Progenitor cell of endocrine pancreas (in vitro differentiated cells): ENCODE measurements at regions not wholly inside any gene's neighbourhood (a gene's known extent, or its start where the extent isn't known, plus 50 kb on each side); places are given as distances from the start of the nearest gene placed in this dataset.

Source experiments
- DNase-seq: peaks from one replicate; pipeline ENCODE4 v3.0.0; 2021; ENCODE audit warnings: low spot score; ENCODE audit not compliant: unreplicated experiment
- H3K27ac Mint-ChIP-seq: 2 replicates; pipeline ENCODE4 v1.8.0; 2021; ENCODE audit warnings: mild to moderate bottlenecking, moderate library complexity, mixed read lengths
- H3K27me3 Mint-ChIP-seq: 2 replicates; pipeline ENCODE4 v1.8.0; 2021; ENCODE audit warnings: mixed read lengths
- H3K36me3 Mint-ChIP-seq: 2 replicates; pipeline ENCODE4 v1.8.0; 2022; ENCODE audit warnings: mixed read lengths; ENCODE audit not compliant: insufficient read depth
- H3K4me1 Mint-ChIP-seq: 2 replicates; pipeline ENCODE4 v1.8.0; 2021; ENCODE audit warnings: low read depth, mixed read lengths
- H3K4me3 Mint-ChIP-seq: 2 replicates; pipeline ENCODE4 v1.8.0; 2021; ENCODE audit warnings: low read depth, mild to moderate bottlenecking, moderate library complexity, mixed read lengths
- H3K9me3 Mint-ChIP-seq: 2 replicates; pipeline ENCODE4 v1.8.0; 2021; ENCODE audit warnings: low read depth, mixed read lengths
- TF ChIP-seq, protein P1 (sequence below): fragments of 200-600 bp; sonication (generic); IDR thresholded peaks from one replicate; pipeline ENCODE4 v1.5.0; 2021; ENCODE audit warnings: antibody characterized with exemption, mild to moderate bottlenecking; ENCODE audit not compliant: unreplicated experiment

DNA sequence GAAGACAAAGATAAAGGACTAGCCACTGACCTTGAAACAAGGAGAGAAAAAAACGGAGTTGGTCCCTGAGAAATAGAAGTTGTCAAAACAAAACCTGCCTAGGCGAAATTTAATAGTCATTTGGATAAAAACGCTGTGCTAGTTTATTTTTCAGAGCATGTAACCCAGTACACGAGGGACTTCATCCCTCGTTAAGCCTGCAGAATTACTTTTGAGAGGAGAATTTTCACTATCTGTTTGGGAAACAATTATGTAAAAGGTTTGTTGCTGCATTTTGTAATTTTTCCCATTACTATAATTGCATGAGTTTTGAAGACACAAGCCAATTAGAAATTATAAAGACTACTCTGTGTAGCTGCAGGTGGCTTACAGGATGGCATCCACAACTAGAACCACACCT is 71.6 kb upstream of the MAP3K7 start:
- DNase-seq, result no peak
- Mint-ChIP-seq H3K4me1 (no peaks in the 10 kb centered on the region), H3K9me3 (no peaks in the 10 kb centered on the region), H3K36me3 (no peaks in the 10 kb centered on the region), H3K4me3 (no peak overlapping the region), H3K27ac (no peak overlapping the region), H3K27me3 (peaks cover 11% of the 10 kb centered on the region)
- TF ChIP-seq, protein P1, sequence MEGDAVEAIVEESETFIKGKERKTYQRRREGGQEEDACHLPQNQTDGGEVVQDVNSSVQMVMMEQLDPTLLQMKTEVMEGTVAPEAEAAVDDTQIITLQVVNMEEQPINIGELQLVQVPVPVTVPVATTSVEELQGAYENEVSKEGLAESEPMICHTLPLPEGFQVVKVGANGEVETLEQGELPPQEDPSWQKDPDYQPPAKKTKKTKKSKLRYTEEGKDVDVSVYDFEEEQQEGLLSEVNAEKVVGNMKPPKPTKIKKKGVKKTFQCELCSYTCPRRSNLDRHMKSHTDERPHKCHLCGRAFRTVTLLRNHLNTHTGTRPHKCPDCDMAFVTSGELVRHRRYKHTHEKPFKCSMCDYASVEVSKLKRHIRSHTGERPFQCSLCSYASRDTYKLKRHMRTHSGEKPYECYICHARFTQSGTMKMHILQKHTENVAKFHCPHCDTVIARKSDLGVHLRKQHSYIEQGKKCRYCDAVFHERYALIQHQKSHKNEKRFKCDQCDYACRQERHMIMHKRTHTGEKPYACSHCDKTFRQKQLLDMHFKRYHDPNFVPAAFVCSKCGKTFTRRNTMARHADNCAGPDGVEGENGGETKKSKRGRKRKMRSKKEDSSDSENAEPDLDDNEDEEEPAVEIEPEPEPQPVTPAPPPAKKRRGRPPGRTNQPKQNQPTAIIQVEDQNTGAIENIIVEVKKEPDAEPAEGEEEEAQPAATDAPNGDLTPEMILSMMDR, result no peak

DNA sequence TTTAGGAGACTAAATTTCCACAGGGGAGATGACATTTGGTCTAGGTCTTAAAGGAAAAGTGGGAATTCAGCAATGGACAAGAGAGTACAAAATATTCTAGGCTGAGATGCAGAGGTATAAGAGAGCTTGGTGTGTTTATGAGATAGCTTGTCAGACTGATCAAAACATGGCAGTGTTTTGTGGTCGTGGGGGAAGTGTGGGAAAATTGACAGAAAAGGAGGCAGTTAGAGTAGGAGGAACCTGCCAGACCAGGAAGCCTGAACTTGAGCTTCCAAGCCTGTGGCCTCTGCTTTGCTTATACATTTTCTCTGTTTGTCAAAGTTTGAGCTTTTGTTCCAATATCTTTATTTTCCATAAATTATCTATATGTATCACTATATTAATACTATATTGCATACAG is 69.5 kb upstream of the MAP3K7 start:
- Mint-ChIP-seq H3K4me3 (no peak overlapping the region), H3K9me3 (no peaks in the 10 kb centered on the region), H3K27me3 (peaks cover 17% of the 10 kb centered on the region), H3K27ac (no peak overlapping the region), H3K36me3 (no peaks in the 10 kb centered on the region), H3K4me1 (no peaks in the 10 kb centered on the region)
- TF ChIP-seq, protein P1, result no peak
- no peak for DNase-seq

DNA sequence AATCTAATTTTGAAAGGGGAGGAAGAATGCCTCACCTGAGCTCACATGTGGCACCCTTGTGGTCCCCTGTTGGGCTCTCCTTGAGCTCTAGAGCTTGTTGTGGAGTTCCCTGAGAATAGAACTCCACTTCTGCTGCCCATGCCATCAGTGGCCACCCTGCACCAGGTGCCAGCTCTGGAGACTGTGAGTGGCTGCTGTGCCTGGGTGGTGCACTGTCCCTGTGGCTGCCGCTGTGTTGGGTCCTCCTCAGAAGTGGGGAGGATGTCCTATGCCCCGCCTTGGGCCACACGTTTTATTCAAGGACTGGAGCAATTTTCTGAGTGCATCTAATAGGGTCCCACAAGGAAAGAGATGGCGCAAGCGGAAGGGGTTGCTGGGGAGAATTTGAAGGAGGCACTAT is 67.9 kb upstream of the MAP3K7 start:
- peaks cover 17% of the 10 kb centered on the region for H3K27me3 Mint-ChIP-seq
- TF ChIP-seq, protein P1, result no peak
- no peaks in the 10 kb centered on the region for H3K36me3 Mint-ChIP-seq

GRCh38 chr6:90654166-90654565 is 67.3 kb upstream of the MAP3K7 start:
- TF ChIP-seq, protein P1, result no peak
- Mint-ChIP-seq H3K9me3 (no peaks in the 10 kb centered on the region), H3K27ac (no peak overlapping the region), H3K36me3 (no peaks in the 10 kb centered on the region), H3K27me3 (peaks cover 17% of the 10 kb centered on the region), H3K4me1 (no peaks in the 10 kb centered on the region), H3K4me3 (no peak overlapping the region)
- DNase-seq, result no peak

More for the DNA sequence above, 67.9 kb upstream of the MAP3K7 start:
- Mint-ChIP-seq H3K27ac (no peak overlapping the region), H3K4me1 (no peaks in the 10 kb centered on the region), H3K9me3 (no peaks in the 10 kb centered on the region), H3K4me3 (no peak overlapping the region)
- no peak for DNase-seq

GRCh38 chr6:90653750-90654149 is 66.9 kb upstream of the MAP3K7 start:
- TF ChIP-seq, protein P1, result no peak
- Mint-ChIP-seq H3K4me1 (no peaks in the 10 kb centered on the region), H3K4me3 (no peak overlapping the region), H3K27me3 (peaks cover 17% of the 10 kb centered on the region), H3K36me3 (no peaks in the 10 kb centered on the region), H3K9me3 (no peaks in the 10 kb centered on the region), H3K27ac (no peak overlapping the region)
- no peak for DNase-seq
